Lower lobe of right lung (tissue), 2 donors: ENCODE measurements at regions not wholly inside any gene's neighbourhood (a gene's known extent, or its start where the extent isn't known, plus 50 kb on each side); places are given as distances from the start of the nearest gene placed in this dataset.

ENCODE experiments used
- ATAC-seq, 2 donors: fragments of 200-7000 bp; cut with Tn5 transposase; one replicate each; pipeline ENCODE4 v1.9.1; 2020 to 2022; ENCODE audit warnings: mild to moderate bottlenecking in 2 of 2, moderate library complexity in 2 of 2
- DNase-seq: peaks from one replicate; pipeline ENCODE4 v3.0.0-alpha.2; 2020
- H3K27ac ChIP-seq: fragments of 200-600 bp; one replicate; pipeline ENCODE4 v1.8.0; 2022
- H3K27me3 ChIP-seq: fragments of 200-600 bp; one replicate; pipeline ENCODE4 v1.8.0; 2022; ENCODE audit warnings: low read depth
- H3K36me3 ChIP-seq: fragments of 200-600 bp; one replicate; pipeline ENCODE4 v1.8.0; 2022; ENCODE audit warnings: mild to moderate bottlenecking
- H3K4me1 ChIP-seq: fragments of 200-600 bp; one replicate; pipeline ENCODE4 v1.8.0; 2022
- H3K4me3 ChIP-seq: fragments of 200-600 bp; one replicate; pipeline ENCODE4 v1.8.0; 2022; ENCODE audit warnings: mild to moderate bottlenecking
- H3K9me3 ChIP-seq: fragments of 200-600 bp; one replicate; pipeline ENCODE4 v1.8.0; 2022
- CTCF ChIP-seq: fragments of 200-600 bp; IDR thresholded peaks from one replicate; pipeline ENCODE4 v1.8.0; 2022; ENCODE audit warnings: antibody characterized with exemption, mild to moderate bottlenecking
- intact Hi-C: fragments of 100-400 bp; cut with DNase I; formaldehyde crosslinking; loops from one replicate; pipeline ENCODE4 v1.11.0; 2022
- donor health status: DM: no; HTN: yes; CAD: no; lungs with severe emphysema.

GRCh38 chr10:44589181-44589943, 204.5 kb upstream of the CXCL12 start:
- no peak overlapping the region for H3K4me3 ChIP-seq
- no peaks in the 10 kb centered on the region for H3K9me3 ChIP-seq
- peaks cover 3% of the 10 kb centered on the region for H3K27me3 ChIP-seq
- DNase-seq (no peak), ATAC-seq (no peak)
- no peaks in the 10 kb centered on the region for H3K36me3 ChIP-seq
- no peak overlapping the region for H3K27ac ChIP-seq
- H3K4me1 ChIP-seq, result no peaks in the 10 kb centered on the region
- TF ChIP-seq CTCF, result no peak
- intact Hi-C loops, result no loop called here

GRCh38 chr10:44589944-44590449, 205.1 kb upstream of the CXCL12 start:
- DNase-seq, result no peak
- intact Hi-C loops, result no loop called here
- H3K4me3 ChIP-seq, result no peak overlapping the region
- H3K27ac ChIP-seq, result no peak overlapping the region
- H3K36me3 ChIP-seq, result no peaks in the 10 kb centered on the region
- H3K27me3 ChIP-seq, result peaks cover 3% of the 10 kb centered on the region
- no peak for TF ChIP-seq CTCF
- no peak for ATAC-seq
- no peaks in the 10 kb centered on the region for H3K9me3 ChIP-seq
- H3K4me1 ChIP-seq, result no peaks in the 10 kb centered on the region

- H3K9me3 ChIP-seq, result no peaks in the 10 kb centered on the region
- no peaks in the 10 kb centered on the region for H3K4me1 ChIP-seq
- H3K4me3 ChIP-seq, result no peak overlapping the region
- no peak for TF ChIP-seq CTCF
- peaks cover 3% of the 10 kb centered on the region for H3K27me3 ChIP-seq
- intact Hi-C loops, result no loop called here
- ATAC-seq, result no peak
- H3K27ac ChIP-seq, result no peak overlapping the region
- no peak for DNase-seq
- H3K36me3 ChIP-seq, result no peaks in the 10 kb centered on the region
Observed at GRCh38 chr10:44591911-44592310, 207.0 kb upstream of the CXCL12 start.

GRCh38 chr10:44593952-44594351, 209.1 kb upstream of the CXCL12 start:
- ATAC-seq, result no peak
- H3K4me1 ChIP-seq, result no peaks in the 10 kb centered on the region
- no peaks in the 10 kb centered on the region for H3K36me3 ChIP-seq
- no peak overlapping the region for H3K4me3 ChIP-seq
- DNase-seq, result no peak
- peaks cover 3% of the 10 kb centered on the region for H3K27me3 ChIP-seq
- TF ChIP-seq CTCF, result no peak
- H3K27ac ChIP-seq, result no peak overlapping the region
- no peaks in the 10 kb centered on the region for H3K9me3 ChIP-seq
- intact Hi-C loops, result no loop called here

- Histone ChIP-seq H3K27ac (no peak overlapping the region), H3K4me3 (no peak overlapping the region), H3K4me1 (no peaks in the 10 kb centered on the region), H3K27me3 (no peaks in the 10 kb centered on the region), H3K36me3 (no peaks in the 10 kb centered on the region), H3K9me3 (no peaks in the 10 kb centered on the region)
- DNase-seq, result no peak
- ATAC-seq, result no peak
- intact Hi-C loops, result no loop called here
- no peak for TF ChIP-seq CTCF
Observed at GRCh38 chr10:44607116-44607515, 222.2 kb upstream of the CXCL12 start.
